HEK293 (cell line): ENCODE measurements at regions not wholly inside any gene's neighbourhood (a gene's known extent, or its start where the extent isn't known, plus 50 kb on each side); places are given as distances from the start of the nearest gene placed in this dataset.

ENCODE experiments used
- CTCF ChIA-PET: fragments of 350-600 bp; formaldehyde crosslinking; extraction: SDS; loops from one replicate; lab custom pipeline; 2021; ENCODE audit warnings: antibody characterized with exemption; lab: Yijun Ruan, JAX
- POLR2A ChIA-PET: fragments of 300-600 bp; formaldehyde crosslinking; extraction: SDS; loops from one replicate; lab custom pipeline; 2020; ENCODE audit warnings: antibody characterized with exemption, inconsistent platforms; lab: Yijun Ruan, JAX
- H3K27ac ChIP-seq: fragments of 200-500 bp; sonication (Bioruptor generic); 2 replicates; pipeline ENCODE4 v1.5.1; 2014; ENCODE audit warnings: low read depth, low read length, control low read depth, inconsistent platforms; ENCODE audit errors: extremely low read depth
- H3K36me3 ChIP-seq, 2 experiments: fragments of 200-500 bp in 1 of 2; sonication (Bioruptor generic) in 1 of 2; 1 replicate in 1 of 2; 2 replicates in 1 of 2; pipeline ENCODE4 v1.5.1; 2014 to 2017; ENCODE audit warnings: inconsistent platforms in 2 of 2, low read length in 2 of 2; ENCODE audit not compliant: control insufficient read depth in 2 of 2, insufficient read depth in 1 of 2
- H3K4me1 ChIP-seq: fragments of 200-500 bp; sonication (Bioruptor generic); 2 replicates; pipeline ENCODE4 v1.5.1; 2014; ENCODE audit warnings: mild to moderate bottlenecking, low read length, inconsistent platforms; ENCODE audit not compliant: control insufficient read depth, insufficient read depth
- H3K4me3 ChIP-seq: 2 replicates; pipeline ENCODE4 v1.5.1; 2011; ENCODE audit warnings: low read depth, mild to moderate bottlenecking, control low read depth, low read length, moderate library complexity
- H3K9me3 ChIP-seq: fragments of 200-500 bp; sonication (Bioruptor generic); 2 replicates; pipeline ENCODE4 v1.5.1; 2014; ENCODE audit warnings: low read depth, low read length, inconsistent platforms; ENCODE audit not compliant: control insufficient read depth, insufficient read depth
- ZFP69B ChIP-seq: fragments of 450-650 bp; formaldehyde crosslinking; IDR thresholded peaks from 2 replicates; pipeline ENCODE4 v1.5.1; 2016; ENCODE audit warnings: missing biosample characterization, missing genetic modification characterization
- ZNF114 ChIP-seq: fragments of 450-650 bp; formaldehyde crosslinking; IDR thresholded peaks from 2 replicates; pipeline ENCODE4 v1.5.0; 2017; ENCODE audit warnings: missing biosample characterization, missing genetic modification characterization
- ZNF146 ChIP-seq: fragments of 450-650 bp; formaldehyde crosslinking; IDR thresholded peaks from 2 replicates; pipeline ENCODE4 v1.5.1; 2016; ENCODE audit warnings: missing biosample characterization, missing genetic modification characterization
- ZNF423 ChIP-seq: fragments of 450-650 bp; formaldehyde crosslinking; IDR thresholded peaks from 2 replicates; pipeline ENCODE4 v1.5.1; 2016; ENCODE audit warnings: missing biosample characterization, missing genetic modification characterization
- ZNF426 ChIP-seq: fragments of 450-650 bp; formaldehyde crosslinking; IDR thresholded peaks from 2 replicates; pipeline ENCODE4 v1.5.1; 2017; ENCODE audit warnings: missing biosample characterization, missing genetic modification characterization, mild to moderate bottlenecking, inconsistent platforms, moderate library complexity
- ZNF514 ChIP-seq: fragments of 450-650 bp; formaldehyde crosslinking; IDR thresholded peaks from 2 replicates; pipeline ENCODE4 v1.5.1; 2016; ENCODE audit warnings: missing biosample characterization, missing genetic modification characterization
- ZNF549 ChIP-seq: fragments of 450-650 bp; IDR thresholded peaks from 2 replicates; pipeline ENCODE4 v1.5.1; 2018; ENCODE audit warnings: missing biosample characterization, missing genetic modification characterization, mild to moderate bottlenecking, inconsistent platforms, moderate library complexity
- ZNF560 ChIP-seq: fragments of 450-650 bp; formaldehyde crosslinking; IDR thresholded peaks from 2 replicates; pipeline ENCODE4 v1.5.1; 2017; ENCODE audit warnings: missing biosample characterization, missing genetic modification characterization, borderline replicate concordance
- ZNF585B ChIP-seq: fragments of 450-650 bp; formaldehyde crosslinking; IDR thresholded peaks from 2 replicates; pipeline ENCODE4 v1.5.1; 2016; ENCODE audit warnings: missing biosample characterization, missing genetic modification characterization
- TF ChIP-seq, protein P1 (sequence below): fragments of 450-650 bp; formaldehyde crosslinking; IDR thresholded peaks from 2 replicates; pipeline ENCODE4 v1.5.1; 2017; ENCODE audit warnings: missing biosample characterization, missing genetic modification characterization
- TF ChIP-seq, protein P2 (sequence below): fragments of 450-650 bp; formaldehyde crosslinking; IDR thresholded peaks from 2 replicates; pipeline ENCODE4 v1.5.1; 2016; ENCODE audit warnings: missing biosample characterization, missing genetic modification characterization
- TF ChIP-seq, protein P3 (sequence below): fragments of 450-650 bp; formaldehyde crosslinking; IDR thresholded peaks from 2 replicates; pipeline ENCODE4 v1.5.1; 2016; ENCODE audit warnings: missing biosample characterization, missing genetic modification characterization

DNA sequence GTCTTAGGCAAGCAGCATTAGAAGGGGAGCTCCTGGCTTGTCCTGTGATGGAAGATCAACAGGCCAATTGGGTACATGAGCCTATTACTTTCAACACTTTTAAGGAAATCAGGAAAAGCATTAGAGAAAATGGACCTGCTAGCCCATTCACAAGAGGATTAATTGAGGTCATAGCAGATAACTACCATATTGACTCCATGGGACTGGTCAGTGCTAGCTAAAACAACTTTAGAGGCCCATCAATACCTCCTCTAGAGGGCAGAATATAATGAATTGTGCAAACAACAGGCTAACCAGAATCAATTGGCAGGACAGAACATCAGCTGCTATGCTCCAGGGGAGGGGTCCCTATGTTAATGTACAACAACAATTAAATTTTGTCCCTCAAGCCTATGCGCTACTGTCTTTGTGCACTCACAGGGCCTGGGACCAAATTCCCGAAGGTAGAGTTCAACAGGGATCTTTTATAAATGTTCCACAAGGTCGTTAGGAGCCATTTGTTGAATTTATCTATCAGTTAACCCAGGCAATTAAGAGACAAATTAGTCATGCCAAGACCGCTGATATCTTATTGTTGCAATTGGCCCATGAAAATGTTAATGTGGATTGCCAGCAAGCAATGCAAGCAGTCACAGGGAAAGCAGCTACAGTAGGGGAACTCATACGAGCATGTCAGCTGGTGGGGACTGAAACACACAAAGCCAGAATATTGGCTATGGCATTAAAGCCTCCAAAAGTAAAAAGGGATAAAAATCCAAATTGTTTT lies 106.6 kb upstream of the BTN3A2 start:
- H3K36me3 ChIP-seq, result no peaks in the 10 kb centered on the region
- no peaks in the 10 kb centered on the region for H3K4me1 ChIP-seq
- TF ChIP-seq ZNF146, result no peak
- TF ChIP-seq, all 188 proteins: peak for 0
- ChIA-PET CTCF (interaction anchor here (0.5 to 3.3 kb wide), 10 partner anchors 8 to 161 kb away, joined by 3 to 14 read pairs (median 4); a partner anchor contains a TSS), POLR2A (interaction anchor here (4.1 kb wide), 1 partner anchor 8 kb away, joined by 20 read pairs; a partner anchor contains a TSS)
- H3K9me3 ChIP-seq, result no peaks in the 10 kb centered on the region
- H3K4me3 ChIP-seq, result no peak overlapping the region
- H3K27ac ChIP-seq, result no peak overlapping the region

DNA sequence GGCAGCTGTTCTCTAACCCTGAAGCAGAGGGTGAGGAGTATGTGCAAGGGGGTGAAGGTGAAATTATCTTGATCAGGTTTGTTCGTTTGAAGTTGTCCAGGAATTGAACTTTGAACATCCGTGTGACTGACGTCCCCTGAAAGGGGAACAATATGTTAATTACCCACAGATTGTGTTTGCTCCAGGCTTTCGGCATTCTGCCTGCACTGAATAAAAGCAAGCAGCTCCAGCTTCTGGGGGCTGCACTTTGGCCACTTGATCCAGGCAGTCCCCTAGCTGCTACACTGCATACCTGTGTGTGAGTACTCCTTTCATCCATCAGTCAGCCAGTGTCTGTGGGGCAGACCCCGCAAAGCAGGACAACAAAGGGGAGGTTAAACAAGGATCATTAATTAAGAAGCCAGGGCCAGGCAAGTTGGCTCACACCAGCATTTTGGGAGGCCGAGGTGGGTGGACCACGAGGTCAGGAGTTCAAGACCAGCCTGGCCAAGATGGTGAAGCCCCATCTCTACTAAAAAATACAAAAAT lies 104.8 kb upstream of the BTN3A2 start:
- TF ChIP-seq ZNF560 (tag by site-specific recombination) (no peak), ZNF423 (tag by site-specific recombination) (no peak), ZNF514 (no peak), ZNF549 (tag by site-specific recombination) (no peak), ZNF114 (tag by site-specific recombination) (no peak), ZFP69B (tag by site-specific recombination) (no peak)
- TF ChIP-seq, protein P1, sequence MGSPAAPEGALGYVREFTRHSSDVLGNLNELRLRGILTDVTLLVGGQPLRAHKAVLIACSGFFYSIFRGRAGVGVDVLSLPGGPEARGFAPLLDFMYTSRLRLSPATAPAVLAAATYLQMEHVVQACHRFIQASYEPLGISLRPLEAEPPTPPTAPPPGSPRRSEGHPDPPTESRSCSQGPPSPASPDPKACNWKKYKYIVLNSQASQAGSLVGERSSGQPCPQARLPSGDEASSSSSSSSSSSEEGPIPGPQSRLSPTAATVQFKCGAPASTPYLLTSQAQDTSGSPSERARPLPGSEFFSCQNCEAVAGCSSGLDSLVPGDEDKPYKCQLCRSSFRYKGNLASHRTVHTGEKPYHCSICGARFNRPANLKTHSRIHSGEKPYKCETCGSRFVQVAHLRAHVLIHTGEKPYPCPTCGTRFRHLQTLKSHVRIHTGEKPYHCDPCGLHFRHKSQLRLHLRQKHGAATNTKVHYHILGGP (tag by site-specific recombination), result no peak
- TF ChIP-seq, protein P2, sequence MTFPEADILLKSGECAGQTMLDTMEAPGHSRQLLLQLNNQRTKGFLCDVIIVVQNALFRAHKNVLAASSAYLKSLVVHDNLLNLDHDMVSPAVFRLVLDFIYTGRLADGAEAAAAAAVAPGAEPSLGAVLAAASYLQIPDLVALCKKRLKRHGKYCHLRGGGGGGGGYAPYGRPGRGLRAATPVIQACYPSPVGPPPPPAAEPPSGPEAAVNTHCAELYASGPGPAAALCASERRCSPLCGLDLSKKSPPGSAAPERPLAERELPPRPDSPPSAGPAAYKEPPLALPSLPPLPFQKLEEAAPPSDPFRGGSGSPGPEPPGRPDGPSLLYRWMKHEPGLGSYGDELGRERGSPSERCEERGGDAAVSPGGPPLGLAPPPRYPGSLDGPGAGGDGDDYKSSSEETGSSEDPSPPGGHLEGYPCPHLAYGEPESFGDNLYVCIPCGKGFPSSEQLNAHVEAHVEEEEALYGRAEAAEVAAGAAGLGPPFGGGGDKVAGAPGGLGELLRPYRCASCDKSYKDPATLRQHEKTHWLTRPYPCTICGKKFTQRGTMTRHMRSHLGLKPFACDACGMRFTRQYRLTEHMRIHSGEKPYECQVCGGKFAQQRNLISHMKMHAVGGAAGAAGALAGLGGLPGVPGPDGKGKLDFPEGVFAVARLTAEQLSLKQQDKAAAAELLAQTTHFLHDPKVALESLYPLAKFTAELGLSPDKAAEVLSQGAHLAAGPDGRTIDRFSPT (tag by site-specific recombination), result no peak
- TF ChIP-seq, protein P3, sequence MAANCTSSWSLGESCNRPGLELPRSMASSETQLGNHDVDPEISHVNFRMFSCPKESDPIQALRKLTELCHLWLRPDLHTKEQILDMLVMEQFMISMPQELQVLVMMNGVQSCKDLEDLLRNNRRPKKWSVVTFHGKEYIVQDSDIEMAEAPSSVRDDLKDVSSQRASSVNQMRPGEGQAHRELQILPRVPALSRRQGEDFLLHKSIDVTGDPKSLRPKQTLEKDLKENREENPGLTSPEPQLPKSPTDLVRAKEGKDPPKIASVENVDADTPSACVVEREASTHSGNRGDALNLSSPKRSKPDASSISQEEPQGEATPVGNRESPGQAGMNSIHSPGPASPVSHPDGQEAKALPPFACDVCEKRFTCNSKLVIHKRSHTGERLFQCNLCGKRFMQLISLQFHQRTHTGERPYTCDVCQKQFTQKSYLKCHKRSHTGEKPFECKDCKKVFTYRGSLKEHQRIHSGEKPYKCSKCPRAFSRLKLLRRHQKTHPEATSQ, result no peak
- POLR2A ChIA-PET, result interaction anchor here (4.1 kb wide), 1 partner anchor 10 kb away, joined by 20 read pairs; a partner anchor contains a TSS
- Histone ChIP-seq H3K4me3 (no peak overlapping the region), H3K4me1 (no peaks in the 10 kb centered on the region), H3K36me3 (no peaks in the 10 kb centered on the region), H3K27ac (no peak overlapping the region), H3K9me3 (no peaks in the 10 kb centered on the region)
- CTCF ChIA-PET, result interaction anchor here (0.6 to 3.3 kb wide), 4 partner anchors 10 to 44 kb away, joined by 3 to 14 read pairs (median 7); a partner anchor contains a TSS

DNA sequence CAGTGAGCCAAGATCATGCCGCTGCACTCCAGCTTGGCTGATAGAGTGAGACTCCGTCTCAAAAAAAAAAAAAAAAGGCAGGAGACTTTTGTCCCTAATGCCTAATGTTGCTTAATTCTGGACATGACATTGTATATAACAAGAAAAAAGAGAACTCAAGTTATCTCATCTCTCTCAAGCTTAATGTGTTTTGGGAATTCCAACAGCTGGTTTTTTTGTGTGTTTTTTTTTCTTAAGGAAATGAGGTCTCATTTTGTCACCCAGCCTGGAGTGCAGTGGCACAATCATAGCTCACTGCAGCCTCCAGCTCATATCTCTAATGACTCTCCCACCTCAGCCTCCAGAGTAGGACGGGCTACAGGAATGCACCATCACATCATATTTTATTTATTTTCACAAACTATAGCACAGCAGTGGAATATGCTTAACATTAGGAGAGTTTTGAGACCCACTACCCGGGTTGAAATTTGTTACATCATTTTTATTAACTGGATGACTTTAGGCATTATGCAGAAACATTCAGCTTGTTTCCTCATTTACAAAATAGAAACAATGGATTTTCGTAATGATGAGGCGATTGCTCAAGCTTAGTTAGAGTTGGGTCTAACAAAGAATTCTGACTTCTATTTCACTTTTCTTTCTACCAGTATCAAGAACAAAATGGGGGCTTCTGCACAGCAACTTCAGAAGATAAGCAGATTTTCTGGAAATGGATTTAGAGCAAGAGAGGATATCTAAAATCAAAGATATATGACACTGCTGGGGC lies 104.1 kb upstream of the BTN3A2 start:
- H3K36me3 ChIP-seq, result no peaks in the 10 kb centered on the region
- no peak overlapping the region for H3K27ac ChIP-seq
- H3K4me1 ChIP-seq, result no peaks in the 10 kb centered on the region
- H3K9me3 ChIP-seq, result no peaks in the 10 kb centered on the region
- no peak overlapping the region for H3K4me3 ChIP-seq
- TF ChIP-seq ZNF426 (tag by site-specific recombination), result no peak
- TF ChIP-seq ZNF585B (tag by site-specific recombination), result 0 out of 2 replicates have a peak, but pooled peaks have one; percentile 12
- ChIA-PET CTCF (interaction anchor here (0.6 to 3.3 kb wide), 4 partner anchors 10 to 191 kb away, joined by 3 to 14 read pairs (median 7); a partner anchor contains a TSS), POLR2A (interaction anchor here (4.1 kb wide), 1 partner anchor 11 kb away, joined by 20 read pairs; a partner anchor contains a TSS)
